ENCODE measurements at regions not wholly inside any gene's neighbourhood (a gene's known extent, or its start where the extent isn't known, plus 50 kb on each side); places are given as distances from the start of the nearest gene placed in this dataset.
"Not testable (repeated sequence)": the region's sequence is repeated elsewhere in the genome, so short reads cannot be mapped to it uniquely, and the experiment has no call there.

DNA sequence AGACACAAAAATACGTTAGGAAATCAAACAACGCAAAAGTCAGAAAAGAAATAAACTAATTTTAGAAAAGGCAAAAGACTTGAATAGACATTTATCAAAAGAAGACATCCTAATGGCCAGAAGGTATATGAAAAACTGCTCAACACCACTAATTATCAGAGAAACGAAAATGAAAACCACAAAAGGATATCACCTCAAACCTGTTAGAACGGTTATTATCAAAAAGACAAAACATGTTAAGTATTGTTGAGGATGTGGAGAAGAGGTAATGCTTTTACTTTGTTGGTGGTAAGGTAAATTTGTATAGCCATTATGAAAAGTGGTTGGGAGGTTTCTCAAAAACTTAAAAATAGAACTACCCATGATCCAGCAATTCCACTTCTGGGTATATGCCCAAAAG, 230.0 kb upstream of the RGMB start:
- no peak overlapping the region for H3K4me2 ChIP-seq (replicated peaks; ENCODE audit: extremely low read depth, low read length, poor library complexity, severe bottlenecking)
- H3K27ac Mint-ChIP-seq, result no peak overlapping the region
- H3K9me3 Mint-ChIP-seq, result peaks cover 5 to 19% (median 12%) of the 10 kb centered on the region in 7 donors
- no peak overlapping the region for H3K27ac ChIP-seq (ENCODE audit: low read depth in 1 of 2, low read length in 2 of 2)
- TF ChIP-seq, protein P1, sequence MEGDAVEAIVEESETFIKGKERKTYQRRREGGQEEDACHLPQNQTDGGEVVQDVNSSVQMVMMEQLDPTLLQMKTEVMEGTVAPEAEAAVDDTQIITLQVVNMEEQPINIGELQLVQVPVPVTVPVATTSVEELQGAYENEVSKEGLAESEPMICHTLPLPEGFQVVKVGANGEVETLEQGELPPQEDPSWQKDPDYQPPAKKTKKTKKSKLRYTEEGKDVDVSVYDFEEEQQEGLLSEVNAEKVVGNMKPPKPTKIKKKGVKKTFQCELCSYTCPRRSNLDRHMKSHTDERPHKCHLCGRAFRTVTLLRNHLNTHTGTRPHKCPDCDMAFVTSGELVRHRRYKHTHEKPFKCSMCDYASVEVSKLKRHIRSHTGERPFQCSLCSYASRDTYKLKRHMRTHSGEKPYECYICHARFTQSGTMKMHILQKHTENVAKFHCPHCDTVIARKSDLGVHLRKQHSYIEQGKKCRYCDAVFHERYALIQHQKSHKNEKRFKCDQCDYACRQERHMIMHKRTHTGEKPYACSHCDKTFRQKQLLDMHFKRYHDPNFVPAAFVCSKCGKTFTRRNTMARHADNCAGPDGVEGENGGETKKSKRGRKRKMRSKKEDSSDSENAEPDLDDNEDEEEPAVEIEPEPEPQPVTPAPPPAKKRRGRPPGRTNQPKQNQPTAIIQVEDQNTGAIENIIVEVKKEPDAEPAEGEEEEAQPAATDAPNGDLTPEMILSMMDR (IDR thresholded peaks at IDR 0.05), result no peak
- no peaks in the 10 kb centered on the region for H3K4me1 Mint-ChIP-seq
- H3K27me3 ChIP-seq (ENCODE audit: control insufficient read depth in 2 of 2, insufficient read depth in 2 of 2, low read length in 2 of 2), result no peaks in the 10 kb centered on the region
- no peaks in the 10 kb centered on the region for H3K4me1 ChIP-seq (ENCODE audit: control insufficient read depth in 1 of 2, insufficient read depth in 2 of 2, low read length in 2 of 2)
- H3K4me3 ChIP-seq (replicated peaks in 1 of 3; ENCODE audit: low read depth in 2 of 3, low read length in 3 of 3), result no peak overlapping the region
- H3K36me3 ChIP-seq (replicated peaks in 1 of 2; ENCODE audit: control insufficient read depth in 1 of 2, insufficient read depth in 2 of 2, low read length in 2 of 2), result no peaks in the 10 kb centered on the region
- WGBS (ENCODE audit: insufficient coverage), result no CpG with 5 or more reads among the region's 4 CpGs
- no peaks in the 10 kb centered on the region for H3K36me3 Mint-ChIP-seq
- no peak for DNase-seq
- no peaks in the 10 kb centered on the region for H3K27me3 Mint-ChIP-seq (ENCODE audit: low read depth in 3 of 3)
- H3K9ac ChIP-seq (ENCODE audit: insufficient read depth, low read length, poor library complexity, severe bottlenecking), result no peak overlapping the region
- no peak overlapping the region for H2AFZ ChIP-seq (ENCODE audit: insufficient read depth, low read depth, low read length, poor library complexity, severe bottlenecking)
- intact Hi-C loops (cut with micrococcal nuclease), result no loop called here
- H3K9me3 ChIP-seq (replicated peaks in 1 of 2; ENCODE audit: control insufficient read depth in 1 of 2, insufficient read depth in 1 of 2, low read length in 2 of 2), result peaks cover 4 to 6% of the 10 kb centered on the region in 2 donors
- H3K4me3 Mint-ChIP-seq, result no peak overlapping the region
- no peaks in the 10 kb centered on the region for H3K79me2 ChIP-seq (ENCODE audit: insufficient read depth, low read length)
- H4K20me1 ChIP-seq (ENCODE audit: insufficient read depth, low read length), result no peaks in the 10 kb centered on the region

DNA sequence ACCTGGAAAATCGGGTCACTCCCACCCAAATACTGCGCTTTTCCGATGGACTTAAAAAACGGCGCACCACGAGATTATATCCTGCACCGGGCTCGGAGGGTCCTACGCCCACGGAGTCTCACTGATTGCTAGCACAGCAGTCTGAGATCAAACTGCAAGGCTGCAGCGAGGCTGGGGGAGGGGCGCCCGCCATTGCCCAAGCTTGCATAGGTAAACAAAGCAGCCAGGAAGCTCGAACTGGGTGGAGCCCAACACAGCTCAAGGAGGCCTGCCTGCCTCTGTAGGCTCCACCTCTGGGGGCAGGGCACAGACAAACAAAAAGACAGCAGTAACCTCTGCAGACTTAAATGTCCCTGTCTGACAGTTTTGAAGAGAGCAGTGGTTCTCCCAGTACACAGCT, 226.5 kb upstream of the RGMB start:
- H3K4me3 Mint-ChIP-seq; H3K9me3 ChIP-seq (replicated peaks in 1 of 2; ENCODE audit: control insufficient read depth in 1 of 2, insufficient read depth in 1 of 2, low read length in 2 of 2); H3K27ac Mint-ChIP-seq; H3K4me3 ChIP-seq (replicated peaks in 1 of 3; ENCODE audit: low read depth in 2 of 3, low read length in 3 of 3); DNase-seq; H3K4me1 ChIP-seq (ENCODE audit: control insufficient read depth in 1 of 2, insufficient read depth in 2 of 2, low read length in 2 of 2); H2AFZ ChIP-seq (ENCODE audit: insufficient read depth, low read depth, low read length, poor library complexity, severe bottlenecking); H3K9ac ChIP-seq (ENCODE audit: insufficient read depth, low read length, poor library complexity, severe bottlenecking); H3K79me2 ChIP-seq (ENCODE audit: insufficient read depth, low read length); H3K27ac ChIP-seq (ENCODE audit: low read depth in 1 of 2, low read length in 2 of 2); intact Hi-C loops (cut with micrococcal nuclease); H3K36me3 ChIP-seq (replicated peaks in 1 of 2; ENCODE audit: control insufficient read depth in 1 of 2, insufficient read depth in 2 of 2, low read length in 2 of 2); H3K4me1 Mint-ChIP-seq; H3K9me3 Mint-ChIP-seq; H4K20me1 ChIP-seq (ENCODE audit: insufficient read depth, low read length); H3K4me2 ChIP-seq (replicated peaks; ENCODE audit: extremely low read depth, low read length, poor library complexity, severe bottlenecking); H3K36me3 Mint-ChIP-seq; H3K27me3 ChIP-seq (ENCODE audit: control insufficient read depth in 2 of 2, insufficient read depth in 2 of 2, low read length in 2 of 2); H3K27me3 Mint-ChIP-seq (ENCODE audit: low read depth in 3 of 3): not testable (repeated sequence)
- no CpG with 5 or more reads among the region's 14 CpGs for WGBS (ENCODE audit: insufficient coverage)
